Lower leg skin (tissue), 3 donors: ENCODE measurements at regions not wholly inside any gene's neighbourhood (a gene's known extent, or its start where the extent isn't known, plus 50 kb on each side); places are given as distances from the start of the nearest gene placed in this dataset.

Source experiments
- POLR2A ChIP-seq, 2 donors: fragments of 450-650 bp; IDR thresholded peaks; one replicate each; pipeline ENCODE4 v1.6.1; 2016 to 2017; ENCODE audit warnings: antibody characterized with exemption in 2 of 2, mild to moderate bottlenecking in 1 of 2, moderate library complexity in 1 of 2
- TF ChIP-seq, protein P1 (sequence below), 3 donors: fragments of 450-650 bp; IDR thresholded peaks; one replicate each; pipeline ENCODE4 v1.5.1; 2016; ENCODE audit warnings: antibody characterized with exemption in 3 of 3, mild to moderate bottlenecking in 3 of 3, moderate library complexity in 2 of 3

DNA sequence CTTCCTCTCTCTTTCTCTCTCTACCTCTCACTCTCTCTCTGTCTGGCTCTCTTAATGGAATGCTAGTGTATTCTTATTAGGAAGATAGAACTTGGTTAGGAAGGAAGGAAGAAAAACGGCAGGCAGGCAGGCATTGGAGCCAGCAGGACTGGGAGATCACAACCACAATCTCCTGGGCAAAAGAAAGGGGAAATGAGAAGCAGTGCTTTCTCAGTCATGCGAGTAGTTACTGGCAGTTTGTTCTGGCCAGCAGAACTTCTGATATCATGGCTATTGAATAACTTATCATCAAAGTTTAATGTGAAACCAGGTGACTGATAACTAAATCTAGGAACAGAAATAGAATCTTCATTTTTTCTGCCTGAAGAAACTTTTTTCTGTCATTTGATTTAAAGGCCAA, 60.9 kb upstream of the PAGE1 start:
- TF ChIP-seq, protein P1, sequence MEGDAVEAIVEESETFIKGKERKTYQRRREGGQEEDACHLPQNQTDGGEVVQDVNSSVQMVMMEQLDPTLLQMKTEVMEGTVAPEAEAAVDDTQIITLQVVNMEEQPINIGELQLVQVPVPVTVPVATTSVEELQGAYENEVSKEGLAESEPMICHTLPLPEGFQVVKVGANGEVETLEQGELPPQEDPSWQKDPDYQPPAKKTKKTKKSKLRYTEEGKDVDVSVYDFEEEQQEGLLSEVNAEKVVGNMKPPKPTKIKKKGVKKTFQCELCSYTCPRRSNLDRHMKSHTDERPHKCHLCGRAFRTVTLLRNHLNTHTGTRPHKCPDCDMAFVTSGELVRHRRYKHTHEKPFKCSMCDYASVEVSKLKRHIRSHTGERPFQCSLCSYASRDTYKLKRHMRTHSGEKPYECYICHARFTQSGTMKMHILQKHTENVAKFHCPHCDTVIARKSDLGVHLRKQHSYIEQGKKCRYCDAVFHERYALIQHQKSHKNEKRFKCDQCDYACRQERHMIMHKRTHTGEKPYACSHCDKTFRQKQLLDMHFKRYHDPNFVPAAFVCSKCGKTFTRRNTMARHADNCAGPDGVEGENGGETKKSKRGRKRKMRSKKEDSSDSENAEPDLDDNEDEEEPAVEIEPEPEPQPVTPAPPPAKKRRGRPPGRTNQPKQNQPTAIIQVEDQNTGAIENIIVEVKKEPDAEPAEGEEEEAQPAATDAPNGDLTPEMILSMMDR (IDR thresholded peaks at IDR 0.05): no peak
- TF ChIP-seq POLR2A (IDR thresholded peaks at IDR 0.05): no peak
